WTC11 (cell line): ENCODE measurements at regions not wholly inside any gene's neighbourhood (a gene's known extent, or its start where the extent isn't known, plus 50 kb on each side); places are given as distances from the start of the nearest gene placed in this dataset.
A peak's percentile ranks its signal among the peaks of the same experiment; 100 is the strongest.

Source experiments
- ATAC-seq: fragments of 200-7000 bp; cut with Tn5 transposase; 2 replicates; pipeline ENCODE4 v1.10.0; 2021; ENCODE audit warnings: mild to moderate bottlenecking, moderate library complexity
- CTCF ChIA-PET: fragments of 300-600 bp; sonication (Branson Sonifier 250); formaldehyde crosslinking; loops from one replicate; lab custom pipeline; 2021; ENCODE audit warnings: antibody characterized with exemption; lab: Charles Lee
- POLR2A ChIA-PET: fragments of 350-600 bp; sonication (Branson Sonifier 250); formaldehyde crosslinking; loops from one replicate; lab custom pipeline; 2021; ENCODE audit warnings: antibody characterized with exemption; lab: Charles Lee
- DNase-seq: peaks from one replicate; pipeline ENCODE4 v3.0.0; 2021; ENCODE audit warnings: low spot score
- H3K27ac Mint-ChIP-seq: 2 replicates; pipeline ENCODE4 v1.8.0; 2021; ENCODE audit warnings: mixed read lengths
- H3K27me3 Mint-ChIP-seq: 2 replicates; pipeline ENCODE4 v1.8.0; 2021; ENCODE audit warnings: low read depth, mild to moderate bottlenecking, moderate library complexity, mixed read lengths
- H3K36me3 Mint-ChIP-seq: 2 replicates; pipeline ENCODE4 v1.8.0; 2021; ENCODE audit warnings: mixed read lengths
- H3K4me1 Mint-ChIP-seq: 2 replicates; pipeline ENCODE4 v1.8.0; 2022; ENCODE audit warnings: mixed read lengths
- H3K4me3 Mint-ChIP-seq: 2 replicates; pipeline ENCODE4 v1.8.0; 2021; ENCODE audit warnings: mild to moderate bottlenecking, moderate library complexity, mixed read lengths
- H3K9me3 Mint-ChIP-seq: 2 replicates; pipeline ENCODE4 v1.8.0; 2021; ENCODE audit warnings: mixed read lengths
- AFF4 ChIP-seq: sonication (generic); formaldehyde crosslinking; IDR thresholded peaks from 2 replicates; pipeline ENCODE4 v1.8.1; 2023; ENCODE audit warnings: mild to moderate bottlenecking, missing genetic modification reagents, borderline replicate concordance
- ATF2 ChIP-seq: sonication (generic); formaldehyde crosslinking; IDR thresholded peaks from 2 replicates; pipeline ENCODE4 v1.8.1; 2022; ENCODE audit warnings: low read depth, missing genetic modification reagents, borderline replicate concordance
- CREM ChIP-seq: sonication (generic); formaldehyde crosslinking; IDR thresholded peaks from 2 replicates; pipeline ENCODE4 v1.8.1; 2022; ENCODE audit warnings: mild to moderate bottlenecking, missing genetic modification reagents, moderate library complexity
- ESRRA ChIP-seq: sonication (generic); formaldehyde crosslinking; IDR thresholded peaks from 2 replicates; pipeline ENCODE4 v1.8.1; 2022; ENCODE audit warnings: mild to moderate bottlenecking, missing genetic modification reagents, borderline replicate concordance
- ETV6 ChIP-seq: sonication (generic); formaldehyde crosslinking; IDR thresholded peaks from 2 replicates; pipeline ENCODE4 v1.8.1; 2022; ENCODE audit warnings: mild to moderate bottlenecking, missing genetic modification reagents
- GRHL2 ChIP-seq: fragments of 250-450 bp; sonication (Bioruptor Pico); IDR thresholded peaks from 2 replicates; pipeline ENCODE4 v1.8.0; 2022; ENCODE audit warnings: mild to moderate bottlenecking, moderate library complexity; ENCODE audit not compliant: insufficient replicate concordance, severe bottlenecking
- JAZF1 ChIP-seq: fragments of 250-450 bp; sonication (Bioruptor Pico); IDR thresholded peaks from 2 replicates; pipeline ENCODE4 v1.9.0; 2021; ENCODE audit warnings: moderate library complexity, mild to moderate bottlenecking, inconsistent platforms
- MXD4 ChIP-seq: fragments of 250-450 bp; sonication (Bioruptor Pico); IDR thresholded peaks from 2 replicates; pipeline ENCODE4 v1.8.0; 2021; ENCODE audit warnings: mild to moderate bottlenecking, moderate library complexity, borderline replicate concordance
- NFYB ChIP-seq: sonication (generic); formaldehyde crosslinking; conservative IDR thresholded peaks from 2 replicates; pipeline ENCODE4 v1.8.0; 2022; ENCODE audit warnings: low read depth, missing genetic modification reagents
- PRRX2 ChIP-seq: fragments of 250-450 bp; sonication (Bioruptor Pico); IDR thresholded peaks from 2 replicates; pipeline ENCODE4 v1.8.0; 2021; ENCODE audit warnings: mild to moderate bottlenecking
- RELA ChIP-seq: sonication (generic); formaldehyde crosslinking; IDR thresholded peaks from 2 replicates; pipeline ENCODE4 v1.8.1; 2022; ENCODE audit warnings: missing genetic modification reagents, mild to moderate bottlenecking, borderline replicate concordance
- RORB ChIP-seq: fragments of 250-450 bp; sonication (Bioruptor Pico); IDR thresholded peaks from 2 replicates; pipeline ENCODE4 v1.9.0; 2021; ENCODE audit warnings: mild to moderate bottlenecking
- TEAD1 ChIP-seq: sonication (generic); formaldehyde crosslinking; IDR thresholded peaks from 2 replicates; pipeline ENCODE4 v1.8.0; 2022; ENCODE audit warnings: mild to moderate bottlenecking, missing genetic modification reagents
- ZBTB43 ChIP-seq: sonication (generic); formaldehyde crosslinking; IDR thresholded peaks from 2 replicates; pipeline ENCODE4 v1.8.1; 2023; ENCODE audit warnings: mild to moderate bottlenecking, missing genetic modification reagents
- ZNF138 ChIP-seq: sonication (generic); formaldehyde crosslinking; conservative IDR thresholded peaks from 2 replicates; pipeline ENCODE4 v1.8.1; 2022; ENCODE audit warnings: mild to moderate bottlenecking, moderate library complexity, missing genetic modification reagents
- ZNF423 ChIP-seq: fragments of 250-450 bp; sonication (Bioruptor Pico); IDR thresholded peaks from 2 replicates; pipeline ENCODE4 v2.1.2; 2022; ENCODE audit warnings: mild to moderate bottlenecking, moderate library complexity
- TF ChIP-seq, protein P1 (sequence below): sonication (generic); formaldehyde crosslinking; IDR thresholded peaks from 2 replicates; pipeline ENCODE4 v1.8.0; 2022; ENCODE audit warnings: missing genetic modification reagents
- TF ChIP-seq, protein P2 (sequence below): sonication (generic); formaldehyde crosslinking; IDR thresholded peaks from 2 replicates; pipeline ENCODE4 v1.8.0; 2022; ENCODE audit warnings: mild to moderate bottlenecking, missing genetic modification reagents

GRCh38 chr22:49538006-49538405, 289.7 kb downstream of the BRD1 start:
- H3K4me1 Mint-ChIP-seq = peaks cover 56% of the 10 kb centered on the region
- ChIA-PET POLR2A (no interaction called here), CTCF (interaction anchor here (1.4 to 1.5 kb wide), 2 partner anchors 10 to 104 kb away, joined by 3 to 11 read pairs; no protein-coding TSS in a partner anchor)
- ATAC-seq (no peak), DNase-seq (no peak)
- H3K27me3 Mint-ChIP-seq = no peaks in the 10 kb centered on the region
- peak overlapping the region; percentile 88 for H3K27ac Mint-ChIP-seq
- no peaks in the 10 kb centered on the region for H3K36me3 Mint-ChIP-seq
- no peak overlapping the region for H3K4me3 Mint-ChIP-seq
- TF ChIP-seq RELA (CRISPR knock-in tag) = no peak
- TF ChIP-seq, protein P1, sequence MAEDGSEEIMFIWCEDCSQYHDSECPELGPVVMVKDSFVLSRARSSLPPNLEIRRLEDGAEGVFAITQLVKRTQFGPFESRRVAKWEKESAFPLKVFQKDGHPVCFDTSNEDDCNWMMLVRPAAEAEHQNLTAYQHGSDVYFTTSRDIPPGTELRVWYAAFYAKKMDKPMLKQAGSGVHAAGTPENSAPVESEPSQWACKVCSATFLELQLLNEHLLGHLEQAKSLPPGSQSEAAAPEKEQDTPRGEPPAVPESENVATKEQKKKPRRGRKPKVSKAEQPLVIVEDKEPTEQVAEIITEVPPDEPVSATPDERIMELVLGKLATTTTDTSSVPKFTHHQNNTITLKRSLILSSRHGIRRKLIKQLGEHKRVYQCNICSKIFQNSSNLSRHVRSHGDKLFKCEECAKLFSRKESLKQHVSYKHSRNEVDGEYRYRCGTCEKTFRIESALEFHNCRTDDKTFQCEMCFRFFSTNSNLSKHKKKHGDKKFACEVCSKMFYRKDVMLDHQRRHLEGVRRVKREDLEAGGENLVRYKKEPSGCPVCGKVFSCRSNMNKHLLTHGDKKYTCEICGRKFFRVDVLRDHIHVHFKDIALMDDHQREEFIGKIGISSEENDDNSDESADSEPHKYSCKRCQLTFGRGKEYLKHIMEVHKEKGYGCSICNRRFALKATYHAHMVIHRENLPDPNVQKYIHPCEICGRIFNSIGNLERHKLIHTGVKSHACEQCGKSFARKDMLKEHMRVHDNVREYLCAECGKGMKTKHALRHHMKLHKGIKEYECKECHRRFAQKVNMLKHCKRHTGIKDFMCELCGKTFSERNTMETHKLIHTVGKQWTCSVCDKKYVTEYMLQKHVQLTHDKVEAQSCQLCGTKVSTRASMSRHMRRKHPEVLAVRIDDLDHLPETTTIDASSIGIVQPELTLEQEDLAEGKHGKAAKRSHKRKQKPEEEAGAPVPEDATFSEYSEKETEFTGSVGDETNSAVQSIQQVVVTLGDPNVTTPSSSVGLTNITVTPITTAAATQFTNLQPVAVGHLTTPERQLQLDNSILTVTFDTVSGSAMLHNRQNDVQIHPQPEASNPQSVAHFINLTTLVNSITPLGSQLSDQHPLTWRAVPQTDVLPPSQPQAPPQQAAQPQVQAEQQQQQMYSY (CRISPR knock-in tag) = no peak
- TF ChIP-seq ATF2 (CRISPR knock-in tag) = no peak
- TF ChIP-seq RORB (CRISPR knock-in tag) = no peak
- TF ChIP-seq AFF4 = no peak
- TF ChIP-seq NFYB (CRISPR knock-in tag) = no peak
- no peak for TF ChIP-seq MXD4 (CRISPR knock-in tag)
- TF ChIP-seq ETV6 (CRISPR knock-in tag) = no peak
- no peak for TF ChIP-seq PRRX2 (CRISPR knock-in tag)
- TF ChIP-seq ZNF138 (CRISPR knock-in tag) = no peak
- TF ChIP-seq ZBTB43 (CRISPR knock-in tag) = no peak
- TF ChIP-seq GRHL2 = no peak
- 0 out of 2 replicates have a peak, but pooled peaks cover 3% of the 10 kb centered on the region for H3K9me3 Mint-ChIP-seq

- peaks cover 56% of the 10 kb centered on the region for H3K4me1 Mint-ChIP-seq
- CTCF ChIA-PET = interaction anchor here (0.8 to 1.6 kb wide), 4 partner anchors 12 to 139 kb away, joined by 4 read pairs; no protein-coding TSS in a partner anchor
- peak; percentile 91 for ATAC-seq
- POLR2A ChIA-PET = interaction anchor here (0.9 kb wide), 1 partner anchor 90 kb away, joined by 4 read pairs; no protein-coding TSS in a partner anchor
- peak; percentile 81 for DNase-seq
- H3K36me3 Mint-ChIP-seq = no peaks in the 10 kb centered on the region
- H3K27ac Mint-ChIP-seq = peak overlapping the region; percentile 99
- peak overlapping the region; percentile 55 for H3K4me3 Mint-ChIP-seq
- H3K27me3 Mint-ChIP-seq = no peaks in the 10 kb centered on the region
- H3K9me3 Mint-ChIP-seq = 0 out of 2 replicates have a peak, but pooled peaks cover 3% of the 10 kb centered on the region
- TF ChIP-seq NFYB (CRISPR knock-in tag) (no peak), GRHL2 (peak; percentile 54), ESRRA (no peak), JAZF1 (CRISPR knock-in tag) (no peak), TEAD1 (CRISPR knock-in tag) (no peak), AFF4 (no peak), CREM (CRISPR knock-in tag) (0 out of 2 replicates have a peak, but pooled peaks have one; percentile 17), ZNF423 (CRISPR knock-in tag) (peak; percentile 52)
- TF ChIP-seq, protein P2, sequence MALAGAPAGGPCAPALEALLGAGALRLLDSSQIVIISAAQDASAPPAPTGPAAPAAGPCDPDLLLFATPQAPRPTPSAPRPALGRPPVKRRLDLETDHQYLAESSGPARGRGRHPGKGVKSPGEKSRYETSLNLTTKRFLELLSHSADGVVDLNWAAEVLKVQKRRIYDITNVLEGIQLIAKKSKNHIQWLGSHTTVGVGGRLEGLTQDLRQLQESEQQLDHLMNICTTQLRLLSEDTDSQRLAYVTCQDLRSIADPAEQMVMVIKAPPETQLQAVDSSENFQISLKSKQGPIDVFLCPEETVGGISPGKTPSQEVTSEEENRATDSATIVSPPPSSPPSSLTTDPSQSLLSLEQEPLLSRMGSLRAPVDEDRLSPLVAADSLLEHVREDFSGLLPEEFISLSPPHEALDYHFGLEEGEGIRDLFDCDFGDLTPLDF (CRISPR knock-in tag) = no peak
These were observed 291.0 kb downstream of the BRD1 start for GRCh38 chr22:49536571-49537131.
